ENCODE measurements at regions not wholly inside any gene's neighbourhood (a gene's known extent, or its start where the extent isn't known, plus 50 kb on each side); places are given as distances from the start of the nearest gene placed in this dataset.
A peak's percentile ranks its signal among the peaks of the same experiment; 100 is the strongest.
"Not testable (repeated sequence)": the region's sequence is repeated elsewhere in the genome, so short reads cannot be mapped to it uniquely, and the experiment has no call there.

DNA sequence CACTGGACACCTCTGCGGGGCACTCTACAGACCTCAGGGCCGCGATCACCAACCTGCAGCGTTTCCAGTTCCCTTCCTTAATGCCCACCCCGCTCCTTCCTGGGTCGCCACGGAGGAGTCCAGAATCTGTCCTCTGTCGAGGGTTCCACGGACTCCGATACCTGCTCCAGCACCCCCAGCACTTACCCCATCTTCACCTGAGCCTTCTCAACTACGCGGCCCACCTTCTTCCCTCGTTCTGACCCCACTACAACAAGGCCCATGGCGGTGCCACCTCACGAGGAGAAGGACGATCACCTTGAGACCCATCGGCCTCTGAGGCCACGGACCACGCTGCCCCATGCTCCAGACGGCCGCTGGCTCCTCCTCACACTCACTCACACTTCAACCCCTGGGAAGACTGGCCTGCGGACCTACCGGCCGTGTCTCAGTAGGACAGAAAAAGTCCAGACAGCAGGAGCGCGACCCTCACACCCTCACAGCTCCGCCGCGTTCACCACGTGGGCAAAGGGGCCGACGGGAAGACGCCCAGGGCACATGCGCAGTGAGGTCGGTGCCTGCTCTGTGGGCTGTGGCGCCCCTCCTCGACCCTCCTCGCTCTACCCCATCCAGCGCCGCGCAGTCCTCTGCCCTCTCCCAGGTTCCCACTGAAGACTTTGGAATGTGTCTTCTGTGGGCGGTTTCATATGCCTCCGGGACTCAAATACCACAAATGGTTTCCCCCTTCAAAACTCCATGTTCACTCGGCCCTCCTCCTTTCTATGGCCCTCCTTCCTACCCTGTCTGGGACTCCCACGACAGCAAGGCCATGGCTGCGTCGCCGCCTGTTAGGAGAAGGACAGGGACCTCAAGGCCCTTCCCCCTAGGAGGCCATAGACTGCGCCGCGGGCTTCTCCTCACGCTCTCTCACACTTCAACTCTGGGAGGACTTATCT is 193.9 kb upstream of the PHF14 start:
- H3F3A ChIP-seq (ENCODE audit: low read depth): no peaks in the 10 kb centered on the region
- H4K20me1 ChIP-seq (ENCODE audit: low read depth): no peaks in the 10 kb centered on the region
- H3K4me1 Mint-ChIP-seq: no peaks in the 10 kb centered on the region
- no peaks in the 10 kb centered on the region for H3K79me2 ChIP-seq (ENCODE audit: low read depth)
- no peak overlapping the region for H3K4me3 Mint-ChIP-seq
- H3K27me3 Mint-ChIP-seq (ENCODE audit: insufficient read depth, low read depth): no peaks in the 10 kb centered on the region
- H3K4me3 ChIP-seq: no peak overlapping the region
- no peaks in the 10 kb centered on the region for H3K36me3 ChIP-seq
- H3K4me2 ChIP-seq: no peak overlapping the region
- no peak overlapping the region for H3K27ac ChIP-seq
- H3K4me1 ChIP-seq: peaks cover 3% of the 10 kb centered on the region
- TF ChIP-seq CTCF (IDR thresholded peaks at IDR 0.05) (no peak), EZH2phosphoT487 (IDR thresholded peaks at IDR 0.05) (no peak), EZH2 (IDR thresholded peaks at IDR 0.05) (no peak)
- H3K27ac Mint-ChIP-seq: no peak overlapping the region
- H3K9me3 ChIP-seq (ENCODE audit: low read depth): no peaks in the 10 kb centered on the region
- no peak overlapping the region for H3K9ac ChIP-seq
- H2AFZ ChIP-seq (replicated peaks): peak overlapping the region; percentile 60
- no peaks in the 10 kb centered on the region for H3K27me3 ChIP-seq
- DNase-seq (ENCODE audit: low spot score): no peak
- H3K36me3 Mint-ChIP-seq: no peaks in the 10 kb centered on the region
- H3K9me3 Mint-ChIP-seq: no peaks in the 10 kb centered on the region

DNA sequence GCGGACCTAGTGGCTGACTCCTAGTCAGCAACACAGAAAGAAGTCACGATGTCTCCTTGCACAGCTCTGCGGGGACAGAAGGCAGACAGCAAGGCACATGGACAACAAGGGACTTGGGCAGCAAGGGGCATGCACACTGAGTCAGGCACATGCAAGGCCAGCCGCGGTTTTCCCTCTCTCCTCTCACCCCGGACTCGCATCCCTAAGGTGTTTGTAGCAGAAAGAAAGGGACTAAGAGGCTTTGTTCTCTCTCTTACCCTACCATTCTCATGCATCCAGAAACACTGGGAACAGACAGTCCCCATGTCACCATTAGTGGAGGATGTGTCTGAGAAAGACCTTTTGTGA is 193.3 kb upstream of the PHF14 start:
- Mint-ChIP-seq H3K27me3 (ENCODE audit: insufficient read depth, low read depth) (no peaks in the 10 kb centered on the region), H3K4me1 (no peaks in the 10 kb centered on the region), H3K27ac (no peak overlapping the region), H3K4me3 (no peak overlapping the region), H3K36me3 (no peaks in the 10 kb centered on the region), H3K9me3 (no peaks in the 10 kb centered on the region)
- H3K4me1 ChIP-seq: peaks cover 3% of the 10 kb centered on the region
- no peaks in the 10 kb centered on the region for H4K20me1 ChIP-seq (ENCODE audit: low read depth)
- H3K79me2 ChIP-seq (ENCODE audit: low read depth): no peaks in the 10 kb centered on the region
- H3K9ac ChIP-seq: no peak overlapping the region
- peak; percentile 6 for DNase-seq (ENCODE audit: low spot score)
- H3K9me3 ChIP-seq (ENCODE audit: low read depth): no peaks in the 10 kb centered on the region
- no peaks in the 10 kb centered on the region for H3F3A ChIP-seq (ENCODE audit: low read depth)
- no peak overlapping the region for H3K27ac ChIP-seq
- no peak overlapping the region for H3K4me3 ChIP-seq
- no peak overlapping the region for H3K4me2 ChIP-seq
- H3K36me3 ChIP-seq: no peaks in the 10 kb centered on the region
- peak overlapping the region; percentile 60 for H2AFZ ChIP-seq (replicated peaks)
- TF ChIP-seq CTCF (IDR thresholded peaks at IDR 0.05) (no peak), EZH2 (IDR thresholded peaks at IDR 0.05) (no peak), EZH2phosphoT487 (IDR thresholded peaks at IDR 0.05) (no peak)
- no peaks in the 10 kb centered on the region for H3K27me3 ChIP-seq

GRCh38 chr7:10786976-10787375 is 186.7 kb upstream of the PHF14 start:
- H3K27ac Mint-ChIP-seq; H3K4me1 Mint-ChIP-seq; H3F3A ChIP-seq (ENCODE audit: low read depth); H3K9me3 Mint-ChIP-seq; H3K9me3 ChIP-seq (ENCODE audit: low read depth); H3K4me3 Mint-ChIP-seq; H2AFZ ChIP-seq (replicated peaks); H3K4me1 ChIP-seq; H3K27me3 ChIP-seq; H3K4me2 ChIP-seq; H3K27ac ChIP-seq; H3K4me3 ChIP-seq; DNase-seq (ENCODE audit: low spot score); H3K36me3 Mint-ChIP-seq; H3K9ac ChIP-seq; H3K79me2 ChIP-seq (ENCODE audit: low read depth); H4K20me1 ChIP-seq (ENCODE audit: low read depth); H3K36me3 ChIP-seq; H3K27me3 Mint-ChIP-seq (ENCODE audit: insufficient read depth, low read depth): not testable (repeated sequence)

GRCh38 chr7:10789170-10789569 is 184.5 kb upstream of the PHF14 start:
- Mint-ChIP-seq H3K4me3 (no peak overlapping the region), H3K4me1 (no peaks in the 10 kb centered on the region), H3K27ac (no peak overlapping the region), H3K27me3 (ENCODE audit: insufficient read depth, low read depth) (no peaks in the 10 kb centered on the region), H3K36me3 (no peaks in the 10 kb centered on the region), H3K9me3 (no peaks in the 10 kb centered on the region)
- H3K9me3 ChIP-seq (ENCODE audit: low read depth): no peaks in the 10 kb centered on the region
- H3K4me3 ChIP-seq: no peak overlapping the region
- H3K27me3 ChIP-seq: no peaks in the 10 kb centered on the region
- no peaks in the 10 kb centered on the region for H3F3A ChIP-seq (ENCODE audit: low read depth)
- H3K79me2 ChIP-seq (ENCODE audit: low read depth): no peaks in the 10 kb centered on the region
- no peak overlapping the region for H3K9ac ChIP-seq
- H4K20me1 ChIP-seq (ENCODE audit: low read depth): no peaks in the 10 kb centered on the region
- H2AFZ ChIP-seq (replicated peaks): no peak overlapping the region
- no peaks in the 10 kb centered on the region for H3K36me3 ChIP-seq
- H3K27ac ChIP-seq: no peak overlapping the region
- no peak for DNase-seq (ENCODE audit: low spot score)
- no peak overlapping the region for H3K4me2 ChIP-seq
- no peaks in the 10 kb centered on the region for H3K4me1 ChIP-seq
- TF ChIP-seq EZH2 (IDR thresholded peaks at IDR 0.05): no peak
- TF ChIP-seq EZH2phosphoT487 (IDR thresholded peaks at IDR 0.05): no peak
- no peak for TF ChIP-seq CTCF (IDR thresholded peaks at IDR 0.05)
